ENCODE measurements at regions not wholly inside any gene's neighbourhood (a gene's known extent, or its start where the extent isn't known, plus 50 kb on each side); places are given as distances from the start of the nearest gene placed in this dataset.

- TF ChIP-seq CTCF (conservative IDR thresholded peaks at IDR 0.05): no peak
- no peak for TF ChIP-seq ZFX (IDR thresholded peaks at IDR 0.05)
Observed at GRCh38 chr5:12119657-12120056, 215.4 kb upstream of the CTNND2 start.
